MM.1S (cell line): ENCODE measurements at regions not wholly inside any gene's neighbourhood (a gene's known extent, or its start where the extent isn't known, plus 50 kb on each side); places are given as distances from the start of the nearest gene placed in this dataset.

Experiments
- CTCF ChIP-seq: fragments of 300-600 bp; sonication (generic); IDR thresholded peaks from 2 replicates; pipeline ENCODE4 v1.5.1; 2016; ENCODE audit warnings: antibody characterized with exemption, low read length, mixed read lengths
- EZH2 ChIP-seq: fragments of 300-600 bp; sonication (generic); optimal IDR thresholded peaks from 2 replicates; pipeline ENCODE3; 2017; ENCODE audit warnings: low read depth, mild to moderate bottlenecking, antibody characterized with exemption, low read length, mixed read lengths

- TF ChIP-seq CTCF (no peak), EZH2 (no peak)
Measured at GRCh38 chr6:121594053-121594452, 158.6 kb downstream of the GJA1 start.
